Endothelial cell of umbilical vein (primary cell): ENCODE measurements at regions not wholly inside any gene's neighbourhood (a gene's known extent, or its start where the extent isn't known, plus 50 kb on each side); places are given as distances from the start of the nearest gene placed in this dataset.

Source experiments
- CTCF ChIP-seq, 2 donors: IDR thresholded peaks; 1 replicate in 1 of 2; 2 replicates in 1 of 2; pipeline ENCODE4 v1.5.1; 2011; ENCODE audit warnings: low read length in 2 of 2, mild to moderate bottlenecking in 2 of 2, moderate library complexity in 2 of 2, control low read depth in 1 of 2, inconsistent platforms in 1 of 2, low read depth in 1 of 2; ENCODE audit not compliant: insufficient read depth in 1 of 2; ENCODE audit errors: extremely low read depth in 1 of 2
- EZH2 ChIP-seq: IDR thresholded peaks from 2 replicates; pipeline ENCODE4 v1.6.1; 2012; ENCODE audit warnings: borderline replicate concordance, low read depth, mild to moderate bottlenecking, moderate library complexity, low read length, inconsistent platforms; ENCODE audit not compliant: severe bottlenecking
- GATA2 ChIP-seq: IDR thresholded peaks from 2 replicates; pipeline ENCODE4 v1.7.0; 2011; ENCODE audit warnings: low read depth, mild to moderate bottlenecking, moderate library complexity, mixed read lengths, low read length; ENCODE audit not compliant: insufficient read length, insufficient read depth
- MAX ChIP-seq: IDR thresholded peaks from 2 replicates; pipeline ENCODE4 v1.6.1; 2011; ENCODE audit not compliant: insufficient read depth, insufficient read length
- MYC ChIP-seq: IDR thresholded peaks from one replicate; pipeline ENCODE4 v1.6.1; 2011; ENCODE audit warnings: mild to moderate bottlenecking, low read depth, low read length
- POLR2A ChIP-seq: IDR thresholded peaks from 2 replicates; pipeline ENCODE4 v1.6.1; 2012; ENCODE audit warnings: low read depth, mild to moderate bottlenecking, control low read depth, low read length
- POLR2AphosphoS5 ChIP-seq: IDR thresholded peaks from 2 replicates; pipeline ENCODE4 v1.6.1; 2012; ENCODE audit warnings: low read depth, mild to moderate bottlenecking, control low read depth, low read length, moderate library complexity; ENCODE audit not compliant: insufficient read depth

- TF ChIP-seq CTCF (IDR thresholded peaks at IDR 0.05; ENCODE audit: extremely low read depth in 1 of 2, insufficient read depth in 1 of 2, low read depth in 1 of 2, low read length in 2 of 2) (no peak), POLR2A (no peak), EZH2 (no peak), POLR2AphosphoS5 (no peak), GATA2 (no peak), MYC (no peak), MAX (no peak)
Measured at GRCh38 chr10:61215246-61215645, 237.9 kb downstream of the TMEM26 start.
